ENCODE measurements at regions not wholly inside any gene's neighbourhood (a gene's known extent, or its start where the extent isn't known, plus 50 kb on each side); places are given as distances from the start of the nearest gene placed in this dataset.

DNA sequence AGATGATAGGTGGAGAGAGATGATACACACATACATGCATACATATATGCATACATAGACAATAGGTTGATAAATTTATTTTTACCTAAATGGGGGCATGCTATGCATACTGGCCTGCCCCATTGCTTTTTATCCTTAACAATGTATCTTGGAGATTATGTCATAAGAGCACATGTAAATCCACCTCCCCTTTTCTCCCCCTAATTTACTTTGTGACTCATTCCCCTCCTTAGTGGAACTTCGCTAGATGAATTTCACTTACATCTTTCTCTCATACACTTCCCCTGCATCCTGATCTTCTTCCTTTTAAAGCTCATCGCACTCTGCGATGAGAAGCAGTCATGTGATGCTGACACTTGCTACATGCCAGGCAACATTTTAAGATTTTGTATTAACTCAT lies 223.6 kb downstream of the C1D start:
- H3K27me3 ChIP-seq (ENCODE audit: insufficient read depth, low read depth, low read length): no peaks in the 10 kb centered on the region
- H3K9me2 ChIP-seq (ENCODE audit: insufficient read depth, low read length): no peaks in the 10 kb centered on the region
- TF ChIP-seq REST (IDR thresholded peaks at IDR 0.05; ENCODE audit: borderline replicate concordance) (no peak), MXI1 (conservative IDR thresholded peaks at IDR 0.05; ENCODE audit: poor library complexity, severe bottlenecking) (no peak), POLR2AphosphoS5 (IDR thresholded peaks at IDR 0.05) (no peak), EZH2 (IDR thresholded peaks at IDR 0.05; ENCODE audit: borderline replicate concordance, insufficient read depth, low read length, poor library complexity, severe bottlenecking) (no peak), SMC3 (conservative IDR thresholded peaks at IDR 0.05; ENCODE audit: poor library complexity) (no peak), EP300 (conservative IDR thresholded peaks at IDR 0.05; ENCODE audit: poor library complexity, severe bottlenecking) (no peak), RAD21 (conservative IDR thresholded peaks at IDR 0.05) (no peak), TAF1 (IDR thresholded peaks at IDR 0.05; ENCODE audit: low read depth) (no peak), CTCF (IDR thresholded peaks at IDR 0.05; ENCODE audit: poor library complexity, severe bottlenecking) (no peak)
- H4K20me1 ChIP-seq (ENCODE audit: insufficient read depth): no peaks in the 10 kb centered on the region
- H3K27ac ChIP-seq (ENCODE audit: low read length): no peak overlapping the region
- H3F3A ChIP-seq (ENCODE audit: insufficient read depth, low read length, poor library complexity, severe bottlenecking): no peaks in the 10 kb centered on the region
- H3K79me2 ChIP-seq (replicated peaks; ENCODE audit: insufficient read depth, low read length): no peaks in the 10 kb centered on the region
- no peak overlapping the region for H2AFZ ChIP-seq (ENCODE audit: low read depth, low read length)
- no peaks in the 10 kb centered on the region for H3K9me3 ChIP-seq (ENCODE audit: low read length)
- no peak overlapping the region for H3K9ac ChIP-seq (ENCODE audit: low read length)
- H3K36me3 ChIP-seq (ENCODE audit: insufficient read depth, low read length): no peaks in the 10 kb centered on the region
- no peak overlapping the region for H3K4me2 ChIP-seq (ENCODE audit: low read length)
- no peak overlapping the region for H3K4me3 ChIP-seq (ENCODE audit: low read length)

DNA sequence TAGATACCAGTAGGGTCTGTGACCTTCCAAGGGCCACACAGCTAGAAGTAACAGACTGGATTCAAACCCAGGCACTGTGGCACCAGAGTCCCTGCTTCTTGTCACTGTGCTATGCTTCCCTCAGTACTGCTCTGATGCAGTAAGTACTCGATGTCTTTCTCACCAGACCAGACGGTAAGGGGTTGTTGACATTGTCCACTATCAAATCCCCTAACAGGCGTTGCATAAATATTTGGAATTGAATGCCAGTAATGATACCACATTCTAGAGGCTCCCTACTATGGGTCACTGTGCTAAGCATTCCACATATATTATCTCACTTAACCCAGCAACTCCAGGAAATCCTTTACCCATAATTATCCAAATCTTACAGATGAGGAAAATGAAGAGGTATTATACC lies 223.1 kb downstream of the C1D start:
- no peak for TF ChIP-seq MXI1 (conservative IDR thresholded peaks at IDR 0.05; ENCODE audit: poor library complexity, severe bottlenecking)
- no peak for TF ChIP-seq RAD21 (conservative IDR thresholded peaks at IDR 0.05)
- no peak for TF ChIP-seq CTCF (IDR thresholded peaks at IDR 0.05; ENCODE audit: poor library complexity, severe bottlenecking)
- no peak for TF ChIP-seq EZH2 (IDR thresholded peaks at IDR 0.05; ENCODE audit: borderline replicate concordance, insufficient read depth, low read length, poor library complexity, severe bottlenecking)
- TF ChIP-seq EP300 (conservative IDR thresholded peaks at IDR 0.05; ENCODE audit: poor library complexity, severe bottlenecking): no peak
- Histone ChIP-seq H2AFZ (ENCODE audit: low read depth, low read length) (no peak overlapping the region), H3F3A (ENCODE audit: insufficient read depth, low read length, poor library complexity, severe bottlenecking) (no peaks in the 10 kb centered on the region), H3K9ac (ENCODE audit: low read length) (no peak overlapping the region), H3K9me3 (ENCODE audit: low read length) (no peaks in the 10 kb centered on the region), H4K20me1 (ENCODE audit: insufficient read depth) (no peaks in the 10 kb centered on the region), H3K9me2 (ENCODE audit: insufficient read depth, low read length) (no peaks in the 10 kb centered on the region), H3K27ac (ENCODE audit: low read length) (no peak overlapping the region), H3K4me3 (ENCODE audit: low read length) (no peak overlapping the region), H3K27me3 (ENCODE audit: insufficient read depth, low read depth, low read length) (no peaks in the 10 kb centered on the region), H3K36me3 (ENCODE audit: insufficient read depth, low read length) (no peaks in the 10 kb centered on the region), H3K4me2 (ENCODE audit: low read length) (no peak overlapping the region), H3K79me2 (replicated peaks; ENCODE audit: insufficient read depth, low read length) (no peaks in the 10 kb centered on the region)

Measured in neural cell (in vitro differentiated cells).